ENCODE measurements at regions not wholly inside any gene's neighbourhood (a gene's known extent, or its start where the extent isn't known, plus 50 kb on each side); places are given as distances from the start of the nearest gene placed in this dataset.

DNA sequence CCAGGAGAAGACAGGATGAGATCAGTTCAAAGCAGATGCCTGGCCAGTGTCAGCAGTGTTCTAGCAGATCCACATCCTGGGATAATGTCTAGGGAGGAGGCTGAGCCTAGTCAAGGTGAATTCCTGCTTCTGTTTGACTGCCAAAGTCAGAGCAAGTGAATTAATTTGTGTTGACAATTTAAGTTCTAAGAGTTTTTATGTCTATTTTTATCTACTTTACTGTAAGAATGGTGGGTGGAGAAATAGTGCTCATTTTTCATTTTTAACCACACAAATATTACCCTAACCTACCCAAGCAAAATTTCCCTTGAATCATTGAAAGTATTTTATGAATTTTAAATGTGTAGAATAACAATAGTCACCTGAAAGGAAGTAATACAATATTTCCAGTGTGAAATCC is 207.6 kb upstream of the SLC10A2 start:
- no peak overlapping the region for H3K56ac ChIP-seq (ENCODE audit: extremely low read depth, insufficient read depth, low read length)
- H3K79me1 ChIP-seq (ENCODE audit: low read depth in 1 of 2, low read length in 2 of 2) = no peaks in the 10 kb centered on the region
- no peak overlapping the region for H4K5ac ChIP-seq (ENCODE audit: low read depth, low read length)
- POLR2A ChIA-PET (ENCODE audit: unreplicated experiment) = no interaction called here
- H4K20me1 ChIP-seq (ENCODE audit: insufficient read depth, low read length) = no peaks in the 10 kb centered on the region
- H4K91ac ChIP-seq (ENCODE audit: insufficient read depth, low read depth, low read length) = no peak overlapping the region
- H3K9me1 ChIP-seq (ENCODE audit: insufficient read depth, low read length) = no peaks in the 10 kb centered on the region
- BruUV-seq (replicated peaks) = no TSS peak
- DNase-seq = no peak
- TF ChIP-seq MXI1 (IDR thresholded peaks at IDR 0.05; ENCODE audit: borderline replicate concordance, low read depth, low read length) (no peak), FOS (IDR thresholded peaks at IDR 0.05; ENCODE audit: low read depth, low read length) (no peak), CHD1 (IDR thresholded peaks at IDR 0.05; ENCODE audit: low read depth, low read length) (no peak), SMC3 (IDR thresholded peaks at IDR 0.05; ENCODE audit: low read depth, low read length) (no peak), RAD21 (IDR thresholded peaks at IDR 0.05; ENCODE audit: low read length) (no peak), POLR2A (IDR thresholded peaks at IDR 0.05; ENCODE audit: low read depth, low read length) (no peak), BHLHE40 (IDR thresholded peaks at IDR 0.05; ENCODE audit: low read depth, low read length) (no peak), MAFK (IDR thresholded peaks at IDR 0.05; ENCODE audit: low read depth, low read length) (no peak), NFE2L2 (IDR thresholded peaks at IDR 0.05; ENCODE audit: low read depth, low read length) (no peak)
- TF ChIP-seq, protein P1, sequence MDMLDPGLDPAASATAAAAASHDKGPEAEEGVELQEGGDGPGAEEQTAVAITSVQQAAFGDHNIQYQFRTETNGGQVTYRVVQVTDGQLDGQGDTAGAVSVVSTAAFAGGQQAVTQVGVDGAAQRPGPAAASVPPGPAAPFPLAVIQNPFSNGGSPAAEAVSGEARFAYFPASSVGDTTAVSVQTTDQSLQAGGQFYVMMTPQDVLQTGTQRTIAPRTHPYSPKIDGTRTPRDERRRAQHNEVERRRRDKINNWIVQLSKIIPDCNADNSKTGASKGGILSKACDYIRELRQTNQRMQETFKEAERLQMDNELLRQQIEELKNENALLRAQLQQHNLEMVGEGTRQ (IDR thresholded peaks at IDR 0.05; ENCODE audit: low read depth, low read length) = no peak
- no peak overlapping the region for H3K9ac ChIP-seq (ENCODE audit: low read depth, low read length)
- no peaks in the 10 kb centered on the region for H3K4me1 ChIP-seq (ENCODE audit: control insufficient read depth, insufficient read depth, low read length)
- dilution Hi-C loops (cut with HindIII; ENCODE audit: low sequenced_read_pairs, unreplicated experiment) (no loop called here), intact Hi-C loops (cut with micrococcal nuclease) (no loop called here), in situ Hi-C loops (cut with MboI; ENCODE audit: low sequenced_read_pairs) (no loop called here)
- no peaks in the 10 kb centered on the region for H3K36me3 ChIP-seq (ENCODE audit: control insufficient read depth, insufficient read depth, low read length)
- H2BK5ac ChIP-seq (ENCODE audit: low read depth, low read length, poor library complexity, severe bottlenecking) = no peak overlapping the region
- CTCF ChIA-PET = no interaction called here
- H2AK9ac ChIP-seq (replicated peaks; ENCODE audit: low read depth, low read length, poor library complexity) = no peak overlapping the region
- no peak overlapping the region for H3K4ac ChIP-seq (ENCODE audit: low read depth, low read length)
- H2BK120ac ChIP-seq (ENCODE audit: low read depth, low read length) = no peak overlapping the region
- H2AK5ac ChIP-seq (ENCODE audit: low read depth, low read length) = no peak overlapping the region
- H3K9me3 ChIP-seq (ENCODE audit: control insufficient read depth, insufficient read depth, low read length) = peaks cover 14% of the 10 kb centered on the region
- no peak overlapping the region for H2BK20ac ChIP-seq (ENCODE audit: low read depth, low read length)
- H3K4me2 ChIP-seq (ENCODE audit: low read depth, low read length) = no peak overlapping the region
- no peak for ATAC-seq (ENCODE audit: low read depth)
- no peak overlapping the region for H3K27ac ChIP-seq (ENCODE audit: insufficient read depth, low read length)
- no peak overlapping the region for H3K23ac ChIP-seq (ENCODE audit: low read depth, low read length)
- H3K18ac ChIP-seq (ENCODE audit: low read depth, low read length) = no peak overlapping the region
- no peaks in the 10 kb centered on the region for H3K27me3 ChIP-seq (ENCODE audit: control insufficient read depth, insufficient read depth, low read length)
- no peak overlapping the region for H3K4me3 ChIP-seq (ENCODE audit: insufficient read depth, low read depth, low read length)
- no peak overlapping the region for H2BK15ac ChIP-seq (ENCODE audit: low read depth, low read length)
- no peak overlapping the region for H3K14ac ChIP-seq (replicated peaks; ENCODE audit: low read depth, low read length)
- H4K8ac ChIP-seq (ENCODE audit: low read depth in 2 of 2, low read length in 2 of 2) = no peak overlapping the region
- no peak overlapping the region for H2AFZ ChIP-seq (replicated peaks; ENCODE audit: low read length, poor library complexity)

Measured in IMR-90 (cell line).